ENCODE measurements at regions not wholly inside any gene's neighbourhood (a gene's known extent, or its start where the extent isn't known, plus 50 kb on each side); places are given as distances from the start of the nearest gene placed in this dataset.
A peak's percentile ranks its signal among the peaks of the same experiment; 100 is the strongest.

- no peak overlapping the region for H2BK5ac ChIP-seq (ENCODE audit: low read depth, low read length, poor library complexity, severe bottlenecking)
- H2AFZ ChIP-seq (replicated peaks; ENCODE audit: low read length, poor library complexity), result no peak overlapping the region
- peaks cover 21% of the 10 kb centered on the region; the same call in 1 of the 2 replicates for H3K9me1 ChIP-seq (ENCODE audit: insufficient read depth, low read length)
- no peak overlapping the region for H2AK9ac ChIP-seq (replicated peaks; ENCODE audit: low read depth, low read length, poor library complexity)
- in situ Hi-C loops (cut with MboI; ENCODE audit: low sequenced_read_pairs), result no loop called here
- H2AK5ac ChIP-seq (ENCODE audit: low read depth, low read length), result no peak overlapping the region
- no peak overlapping the region for H3K4me3 ChIP-seq (ENCODE audit: insufficient read depth, low read depth, low read length)
- H3K9me3 ChIP-seq (ENCODE audit: control insufficient read depth, insufficient read depth, low read length), result no peaks in the 10 kb centered on the region
- H3K18ac ChIP-seq (ENCODE audit: low read depth, low read length), result peak overlapping the region; percentile 11; the same call in 1 of the 2 replicates
- no peak overlapping the region for H3K9ac ChIP-seq (ENCODE audit: low read depth, low read length)
- H3K79me1 ChIP-seq (ENCODE audit: low read depth in 1 of 2, low read length in 2 of 2), result peaks cover 31 to 78% of the 10 kb centered on the region in 2 experiments
- intact Hi-C loops (cut with micrococcal nuclease), result no loop called here
- DNase-seq (no peak), ATAC-seq (ENCODE audit: low read depth) (no peak)
- H4K20me1 ChIP-seq (ENCODE audit: insufficient read depth, low read length), result peaks cover 41% of the 10 kb centered on the region
- no peak overlapping the region for H3K14ac ChIP-seq (replicated peaks; ENCODE audit: low read depth, low read length)
- H3K27ac ChIP-seq (ENCODE audit: insufficient read depth, low read length), result no peak overlapping the region
- no peak overlapping the region for H3K23ac ChIP-seq (ENCODE audit: low read depth, low read length)
- H3K4me2 ChIP-seq (ENCODE audit: low read depth, low read length), result no peak overlapping the region
- no peak overlapping the region for H2BK120ac ChIP-seq (ENCODE audit: low read depth, low read length)
- ChIA-PET CTCF (interaction anchor here (0.7 to 1.1 kb wide), 2 partner anchors 22 to 58 kb away, joined by 3 to 4 read pairs; no protein-coding TSS in a partner anchor), POLR2A (ENCODE audit: unreplicated experiment) (no interaction called here)
- no peak overlapping the region for H2BK15ac ChIP-seq (ENCODE audit: low read depth, low read length)
- BruUV-seq (replicated peaks), result no TSS peak
- H4K8ac ChIP-seq (ENCODE audit: low read depth in 2 of 2, low read length in 2 of 2), result no peak overlapping the region
- dilution Hi-C loops (cut with HindIII; ENCODE audit: low sequenced_read_pairs, unreplicated experiment), result no loop called here
- TF ChIP-seq POLR2A (IDR thresholded peaks at IDR 0.05; ENCODE audit: low read depth, low read length) (no peak), CEBPB (IDR thresholded peaks at IDR 0.05; ENCODE audit: low read depth, low read length) (peak; percentile 56)
- no peaks in the 10 kb centered on the region for H3K27me3 ChIP-seq (ENCODE audit: control insufficient read depth, insufficient read depth, low read length)
- no peak overlapping the region for H2BK20ac ChIP-seq (ENCODE audit: low read depth, low read length)
- peaks cover 9% of the 10 kb centered on the region; the same call in 1 of the 2 replicates for H3K36me3 ChIP-seq (ENCODE audit: control insufficient read depth, insufficient read depth, low read length)
- H3K56ac ChIP-seq (ENCODE audit: extremely low read depth, insufficient read depth, low read length), result no peak overlapping the region
- H4K91ac ChIP-seq (ENCODE audit: insufficient read depth, low read depth, low read length), result no peak overlapping the region
- H4K5ac ChIP-seq (ENCODE audit: low read depth, low read length), result no peak overlapping the region
- H3K4ac ChIP-seq (ENCODE audit: low read depth, low read length), result no peak overlapping the region
- peaks cover 10% of the 10 kb centered on the region for H3K4me1 ChIP-seq (ENCODE audit: control insufficient read depth, insufficient read depth, low read length)
- no CpG with 5 or more reads among the region's 6 CpGs for WGBS, 2 experiments (ENCODE audit: extremely low coverage in 2 of 2, insufficient read length in 1 of 2)
Observed at GRCh38 chr2:134148843-134149472, 104.9 kb upstream of the MGAT5 start.
